Endodermal cell (in vitro differentiated cells): ENCODE measurements at regions not wholly inside any gene's neighbourhood (a gene's known extent, or its start where the extent isn't known, plus 50 kb on each side); places are given as distances from the start of the nearest gene placed in this dataset.

Experiments
- DNase-seq: peaks from one replicate; pipeline ENCODE4 v3.0.0-alpha.2; 2017
- H3K27ac ChIP-seq: 2 replicates; pipeline ENCODE4 v1.5.1; 2013; ENCODE audit warnings: mild to moderate bottlenecking, low read depth, low read length, moderate library complexity
- H3K27me3 ChIP-seq: 2 replicates; pipeline ENCODE4 v1.6.1; 2013; ENCODE audit warnings: mild to moderate bottlenecking, low read length, moderate library complexity; ENCODE audit not compliant: insufficient read depth, control insufficient read depth, poor library complexity, severe bottlenecking
- H3K36me3 ChIP-seq: 2 replicates; pipeline ENCODE4 v1.7.0; 2013; ENCODE audit warnings: mild to moderate bottlenecking, low read length, moderate library complexity; ENCODE audit not compliant: control insufficient read depth, insufficient read depth
- H3K4me1 ChIP-seq: one replicate; pipeline ENCODE4 v1.7.0; 2013; ENCODE audit warnings: low read length; ENCODE audit not compliant: control insufficient read depth, insufficient read depth
- H3K4me3 ChIP-seq: 2 replicates; pipeline ENCODE4 v1.5.1; 2013; ENCODE audit warnings: mild to moderate bottlenecking, low read length, moderate library complexity
- H3K9ac ChIP-seq: 2 replicates; pipeline ENCODE4 v1.6.1; 2013; ENCODE audit warnings: mild to moderate bottlenecking, low read length, moderate library complexity; ENCODE audit not compliant: poor library complexity, severe bottlenecking; ENCODE audit errors: extremely low read depth
- H3K9me3 ChIP-seq: 2 replicates; pipeline ENCODE4 v1.6.1; 2013; ENCODE audit warnings: mild to moderate bottlenecking, low read length, moderate library complexity; ENCODE audit not compliant: control insufficient read depth
- H3K27ac Mint-ChIP-seq: 2 replicates; pipeline ENCODE4 v1.8.0; 2020; ENCODE audit warnings: mixed read lengths
- H3K27me3 Mint-ChIP-seq: 2 replicates; pipeline ENCODE4 v1.8.0; 2021; ENCODE audit warnings: mild to moderate bottlenecking, mixed read lengths; ENCODE audit not compliant: insufficient read depth
- H3K36me3 Mint-ChIP-seq: 2 replicates; pipeline ENCODE4 v1.8.0; 2020; ENCODE audit warnings: low read depth, mixed read lengths
- H3K4me1 Mint-ChIP-seq: 2 replicates; pipeline ENCODE4 v1.8.0; 2020; ENCODE audit warnings: mixed read lengths
- H3K4me3 Mint-ChIP-seq: 2 replicates; pipeline ENCODE4 v1.8.0; 2020; ENCODE audit warnings: mild to moderate bottlenecking, moderate library complexity, mixed read lengths
- H3K9me3 Mint-ChIP-seq: 2 replicates; pipeline ENCODE4 v1.8.0; 2020; ENCODE audit warnings: mild to moderate bottlenecking, mixed read lengths
- CTCF ChIP-seq: fragments of 200-600 bp; sonication (generic); conservative IDR thresholded peaks from 2 replicates; pipeline ENCODE4 v1.5.0; 2021; ENCODE audit warnings: antibody characterized with exemption, mild to moderate bottlenecking
- WGBS, 2 experiments: methylation state at CpG; one replicate each; pipeline versions ENCODE4 v1.1.5 to v1.1.7; 2013; ENCODE audit warnings: missing lambda C conversion rate in 2 of 2, mixed read lengths in 1 of 2; ENCODE audit not compliant: insufficient coverage in 1 of 2, insufficient read length in 1 of 2; 5-methylcytosine and 5-hydroxymethylcytosine counted together

GRCh38 chr13:72527333-72527732 lies 200.1 kb downstream of the MZT1 start:
- Mint-ChIP-seq H3K27me3 (no peaks in the 10 kb centered on the region), H3K27ac (no peak overlapping the region), H3K36me3 (no peaks in the 10 kb centered on the region), H3K4me3 (no peak overlapping the region), H3K4me1 (peaks cover 28% of the 10 kb centered on the region), H3K9me3 (no peaks in the 10 kb centered on the region)
- H3K27me3 ChIP-seq = no peaks in the 10 kb centered on the region
- H3K9ac ChIP-seq = no peak overlapping the region
- no peak overlapping the region for H3K27ac ChIP-seq
- no peaks in the 10 kb centered on the region for H3K36me3 ChIP-seq
- 85 to 86% methylated on average over 1 to 2 of the region's 2 CpGs for whole genome bisulfite sequencing, 2 experiments
- TF ChIP-seq CTCF = no peak
- no peaks in the 10 kb centered on the region for H3K4me1 ChIP-seq
- DNase-seq = no peak
- no peak overlapping the region for H3K4me3 ChIP-seq
- no peaks in the 10 kb centered on the region for H3K9me3 ChIP-seq

- no peaks in the 10 kb centered on the region for H3K36me3 ChIP-seq
- Mint-ChIP-seq H3K4me3 (no peak overlapping the region), H3K4me1 (peaks cover 17% of the 10 kb centered on the region), H3K36me3 (no peaks in the 10 kb centered on the region), H3K27me3 (no peaks in the 10 kb centered on the region), H3K9me3 (no peaks in the 10 kb centered on the region), H3K27ac (no peak overlapping the region)
- H3K9ac ChIP-seq = no peak overlapping the region
- no peak overlapping the region for H3K27ac ChIP-seq
- no peaks in the 10 kb centered on the region for H3K27me3 ChIP-seq
- H3K9me3 ChIP-seq = no peaks in the 10 kb centered on the region
- 83 to 100% methylated on average over 2 of the region's 2 CpGs for WGBS, 2 experiments
- no peaks in the 10 kb centered on the region for H3K4me1 ChIP-seq
- DNase-seq = no peak
- no peak for TF ChIP-seq CTCF
- no peak overlapping the region for H3K4me3 ChIP-seq
Measured at GRCh38 chr13:72523593-72523992, 203.8 kb downstream of the MZT1 start.

GRCh38 chr13:72523049-72523448 lies 204.4 kb downstream of the MZT1 start:
- Mint-ChIP-seq H3K4me1 (peaks cover 12% of the 10 kb centered on the region), H3K27ac (no peak overlapping the region), H3K36me3 (no peaks in the 10 kb centered on the region), H3K9me3 (no peaks in the 10 kb centered on the region), H3K27me3 (no peaks in the 10 kb centered on the region), H3K4me3 (no peak overlapping the region)
- no peaks in the 10 kb centered on the region for H3K27me3 ChIP-seq
- H3K9ac ChIP-seq = no peak overlapping the region
- no peaks in the 10 kb centered on the region for H3K36me3 ChIP-seq
- no peak overlapping the region for H3K4me3 ChIP-seq
- DNase-seq = no peak
- H3K27ac ChIP-seq = no peak overlapping the region
- TF ChIP-seq CTCF = no peak
- no peaks in the 10 kb centered on the region for H3K9me3 ChIP-seq
- H3K4me1 ChIP-seq = no peaks in the 10 kb centered on the region
- WGBS, 2 experiments = 81 to 91% methylated on average over 2 to 4 of the region's 4 CpGs
